PC-9 (cell line): ENCODE measurements at regions not wholly inside any gene's neighbourhood (a gene's known extent, or its start where the extent isn't known, plus 50 kb on each side); places are given as distances from the start of the nearest gene placed in this dataset.

Experiments
- BruUV-seq: library from RNA; stranded (reverse); fragments of 400-500 nt; replicated peaks from 2 replicates; lab custom pipeline; 2021; lab: Mats Ljungman, UMichigan
- CTCF ChIA-PET: fragments of 300-600 bp; sonication (Branson Sonifier 250); formaldehyde crosslinking; loops from one replicate; lab custom pipeline; 2022; ENCODE audit warnings: antibody characterized with exemption; lab: Charles Lee
- POLR2A ChIA-PET: fragments of 300-600 bp; sonication (Branson Sonifier 250); formaldehyde crosslinking; loops from one replicate; lab custom pipeline; 2022; ENCODE audit warnings: antibody characterized with exemption; ENCODE audit not compliant: unreplicated experiment; lab: Charles Lee
- DNase-seq, 2 experiments: peaks; one replicate each; pipeline versions ENCODE4 v3.0.0 to v3.0.0-alpha.2; 2015 to 2022; ENCODE audit warnings: mixed read lengths in 1 of 2
- H2AFZ ChIP-seq: fragments of 200-600 bp; sonication (generic); 2 replicates; pipeline ENCODE4 v1.8.1; 2017; ENCODE audit warnings: antibody characterized with exemption
- H3F3A ChIP-seq: fragments of 200-600 bp; sonication (generic); 2 replicates; pipeline ENCODE4 v1.8.1; 2017; ENCODE audit warnings: antibody characterized with exemption, mild to moderate bottlenecking, low read depth; ENCODE audit not compliant: insufficient read depth
- H3K27ac ChIP-seq: fragments of 200-600 bp; sonication (generic); 2 replicates; pipeline ENCODE4 v1.6.1; 2016; ENCODE audit warnings: mixed run types
- H3K27me3 ChIP-seq: fragments of 200-600 bp; sonication (generic); 2 replicates; pipeline ENCODE4 v1.6.1; 2016; ENCODE audit warnings: low read depth, mixed run types; ENCODE audit not compliant: insufficient read depth
- H3K36me3 ChIP-seq: fragments of 200-600 bp; sonication (generic); 2 replicates; pipeline ENCODE4 v1.6.1; 2016; ENCODE audit warnings: low read depth, mixed run types
- H3K4me1 ChIP-seq: fragments of 200-600 bp; sonication (generic); replicated peaks from 2 replicates; pipeline ENCODE4 v1.6.1; 2016; ENCODE audit warnings: mixed run types; ENCODE audit not compliant: insufficient read depth
- H3K4me2 ChIP-seq: fragments of 200-600 bp; sonication (generic); 2 replicates; pipeline ENCODE4 v1.6.1; 2017; ENCODE audit warnings: mixed run types
- H3K4me3 ChIP-seq: fragments of 200-600 bp; sonication (generic); 2 replicates; pipeline ENCODE4 v1.6.1; 2016; ENCODE audit warnings: mixed run types
- H3K79me2 ChIP-seq: fragments of 200-600 bp; sonication (generic); 2 replicates; pipeline ENCODE4 v1.6.1; 2017; ENCODE audit warnings: low read depth, mixed run types
- H3K9me2 ChIP-seq: fragments of 200-600 bp; sonication (generic); 2 replicates; pipeline ENCODE4 v1.8.1; 2017; ENCODE audit warnings: mild to moderate bottlenecking; ENCODE audit not compliant: insufficient read depth
- H3K9me3 ChIP-seq: fragments of 200-600 bp; sonication (generic); 2 replicates; pipeline ENCODE4 v1.8.1; 2016; ENCODE audit warnings: low read depth; ENCODE audit not compliant: insufficient read depth
- H4K20me1 ChIP-seq: fragments of 200-600 bp; sonication (generic); 2 replicates; pipeline ENCODE4 v1.8.1; 2017; ENCODE audit not compliant: insufficient read depth
- EZH2 ChIP-seq: fragments of 200-600 bp; sonication (generic); IDR thresholded peaks from 2 replicates; pipeline ENCODE4 v1.8.0; 2017; ENCODE audit warnings: antibody characterized with exemption, low read depth
- intact Hi-C: fragments of 100-400 bp; cut with micrococcal nuclease; formaldehyde crosslinking; loops from one replicate; pipeline ENCODE4 v1.10.0; 2022; ENCODE audit not compliant: unreplicated experiment
- TF ChIP-seq, protein P1 (sequence below): fragments of 200-600 bp; sonication (generic); conservative IDR thresholded peaks from 2 replicates; pipeline ENCODE4 v1.6.1; 2017; ENCODE audit warnings: mixed run types, antibody characterized with exemption, mild to moderate bottlenecking, moderate library complexity

DNA sequence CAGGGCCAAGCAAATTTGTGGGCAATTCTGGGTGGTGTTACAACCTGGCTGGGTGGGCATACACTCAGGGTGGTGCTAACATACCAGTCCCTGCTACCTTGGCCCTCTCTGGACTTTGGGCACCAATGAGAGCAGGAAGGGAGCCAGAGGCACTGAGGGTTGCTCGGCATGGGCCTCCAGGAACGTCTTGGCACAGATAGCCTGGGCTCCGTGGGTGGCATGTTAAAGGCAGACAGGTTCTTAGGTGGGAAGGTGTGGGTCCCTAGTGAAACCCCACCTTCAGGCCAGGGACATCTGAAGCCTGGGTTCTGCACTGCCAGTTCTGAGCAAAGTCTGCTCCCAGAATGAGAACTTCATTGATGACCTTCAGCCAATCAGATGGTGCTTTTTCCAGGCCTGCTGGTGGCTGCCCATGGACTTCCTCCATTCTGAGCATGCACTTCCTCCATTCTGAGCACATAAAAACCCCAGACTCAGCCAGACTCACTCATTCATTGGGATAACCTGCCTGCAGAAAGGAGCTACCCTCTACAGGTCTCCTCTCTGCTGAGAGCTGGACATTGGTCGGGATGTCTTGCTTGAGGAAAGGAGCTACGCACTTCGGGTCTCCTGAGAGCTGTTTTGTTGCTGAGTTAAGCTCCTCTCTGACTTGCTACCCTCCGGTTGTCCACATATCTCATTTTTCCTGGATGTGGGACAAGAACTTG is 2567.1 kb downstream of the PCDH9 start:
- Histone ChIP-seq H2AFZ (no peak overlapping the region), H3K4me3 (no peak overlapping the region), H3F3A (no peaks in the 10 kb centered on the region), H4K20me1 (no peaks in the 10 kb centered on the region), H3K9me3 (no peaks in the 10 kb centered on the region; the same call in 1 of the 2 replicates), H3K36me3 (no peaks in the 10 kb centered on the region), H3K4me2 (no peak overlapping the region), H3K27ac (no peak overlapping the region), H3K27me3 (no peaks in the 10 kb centered on the region), H3K9me2 (0 out of 2 replicates have a peak, but pooled peaks cover 4% of the 10 kb centered on the region), H3K4me1 (no peaks in the 10 kb centered on the region), H3K79me2 (no peaks in the 10 kb centered on the region)
- no peak for TF ChIP-seq EZH2
- TF ChIP-seq, protein P1, sequence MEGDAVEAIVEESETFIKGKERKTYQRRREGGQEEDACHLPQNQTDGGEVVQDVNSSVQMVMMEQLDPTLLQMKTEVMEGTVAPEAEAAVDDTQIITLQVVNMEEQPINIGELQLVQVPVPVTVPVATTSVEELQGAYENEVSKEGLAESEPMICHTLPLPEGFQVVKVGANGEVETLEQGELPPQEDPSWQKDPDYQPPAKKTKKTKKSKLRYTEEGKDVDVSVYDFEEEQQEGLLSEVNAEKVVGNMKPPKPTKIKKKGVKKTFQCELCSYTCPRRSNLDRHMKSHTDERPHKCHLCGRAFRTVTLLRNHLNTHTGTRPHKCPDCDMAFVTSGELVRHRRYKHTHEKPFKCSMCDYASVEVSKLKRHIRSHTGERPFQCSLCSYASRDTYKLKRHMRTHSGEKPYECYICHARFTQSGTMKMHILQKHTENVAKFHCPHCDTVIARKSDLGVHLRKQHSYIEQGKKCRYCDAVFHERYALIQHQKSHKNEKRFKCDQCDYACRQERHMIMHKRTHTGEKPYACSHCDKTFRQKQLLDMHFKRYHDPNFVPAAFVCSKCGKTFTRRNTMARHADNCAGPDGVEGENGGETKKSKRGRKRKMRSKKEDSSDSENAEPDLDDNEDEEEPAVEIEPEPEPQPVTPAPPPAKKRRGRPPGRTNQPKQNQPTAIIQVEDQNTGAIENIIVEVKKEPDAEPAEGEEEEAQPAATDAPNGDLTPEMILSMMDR, result no peak
- intact Hi-C loops, result no loop called here
- ChIA-PET CTCF (no interaction called here), POLR2A (no interaction called here)
- no TSS peak for BruUV-seq
- no peak for DNase-seq

DNA sequence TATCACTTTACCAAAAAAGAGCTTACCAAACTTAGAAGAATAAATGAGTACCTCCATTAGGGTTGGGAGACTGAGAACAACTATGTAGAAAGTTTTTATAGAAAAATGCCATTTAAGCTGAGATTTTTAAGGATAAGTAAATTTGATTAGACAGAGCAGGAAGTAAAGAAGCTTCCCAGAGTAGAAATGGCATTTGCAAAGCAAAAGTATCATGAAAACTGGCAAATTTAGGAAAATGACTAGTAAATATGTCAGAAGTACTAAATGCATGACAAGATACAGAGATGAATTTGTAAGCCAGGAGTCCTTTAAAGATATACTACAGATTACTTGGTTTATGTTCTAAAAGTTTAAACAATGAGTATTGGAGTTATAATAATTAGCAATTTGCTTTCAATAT is 2581.8 kb downstream of the PCDH9 start:
- ChIA-PET CTCF (no interaction called here), POLR2A (no interaction called here)
- Histone ChIP-seq H2AFZ (no peak overlapping the region), H3K9me2 (no peaks in the 10 kb centered on the region), H3K27ac (no peak overlapping the region), H3K36me3 (no peaks in the 10 kb centered on the region), H3K79me2 (no peaks in the 10 kb centered on the region), H3K27me3 (no peaks in the 10 kb centered on the region), H3K9me3 (no peaks in the 10 kb centered on the region), H4K20me1 (no peaks in the 10 kb centered on the region), H3K4me1 (no peaks in the 10 kb centered on the region), H3K4me2 (no peak overlapping the region), H3K4me3 (no peak overlapping the region), H3F3A (no peaks in the 10 kb centered on the region)
- no TSS peak for BruUV-seq
- DNase-seq, result no peak
- intact Hi-C loops, result no loop called here
- TF ChIP-seq EZH2, result no peak
- TF ChIP-seq, protein P1, result no peak

DNA sequence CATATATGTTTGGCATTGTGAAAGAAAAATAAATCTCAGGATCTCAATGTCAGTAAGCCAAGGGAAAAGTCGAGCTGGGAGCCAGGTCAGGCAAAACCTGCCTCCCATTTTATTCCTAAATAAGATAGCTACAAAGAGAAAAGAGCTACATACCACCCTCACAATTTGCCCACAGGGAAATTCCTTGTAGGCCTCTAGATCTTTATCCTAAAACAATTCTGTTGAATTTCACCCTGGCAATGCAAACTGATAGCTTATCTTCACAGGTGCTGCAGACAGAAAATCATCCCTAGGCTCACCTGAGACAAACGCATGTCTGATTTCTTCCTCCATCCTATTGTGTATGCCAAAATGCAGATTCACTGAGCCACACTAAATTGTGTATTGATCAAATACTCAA is 2587.1 kb downstream of the PCDH9 start:
- Histone ChIP-seq H3K36me3 (no peaks in the 10 kb centered on the region), H3K27ac (no peak overlapping the region), H3F3A (no peaks in the 10 kb centered on the region), H3K9me3 (no peaks in the 10 kb centered on the region), H3K4me2 (no peak overlapping the region), H4K20me1 (no peaks in the 10 kb centered on the region), H3K79me2 (no peaks in the 10 kb centered on the region), H3K4me3 (no peak overlapping the region), H3K9me2 (no peaks in the 10 kb centered on the region), H2AFZ (0 out of 2 replicates have a peak overlapping the region, but pooled peaks have one; percentile 53), H3K4me1 (0 out of 2 replicates have a peak, but pooled peaks cover 9% of the 10 kb centered on the region), H3K27me3 (no peaks in the 10 kb centered on the region)
- POLR2A ChIA-PET, result no interaction called here
- CTCF ChIA-PET, result no interaction called here
- TF ChIP-seq EZH2, result no peak
- TF ChIP-seq, protein P1, result no peak
- DNase-seq, result peak in 1 of 2 experiments; percentile 5
- BruUV-seq, result no TSS peak
- intact Hi-C loops, result no loop called here
